Vagina (tissue), 2 donors: ENCODE measurements at regions not wholly inside any gene's neighbourhood (a gene's known extent, or its start where the extent isn't known, plus 50 kb on each side); places are given as distances from the start of the nearest gene placed in this dataset.

ENCODE experiments used
- POLR2A ChIP-seq, 2 donors: fragments of 450-650 bp; IDR thresholded peaks; one replicate each; pipeline ENCODE4 v1.6.1; 2017; ENCODE audit warnings: antibody characterized with exemption in 2 of 2, mild to moderate bottlenecking in 2 of 2, moderate library complexity in 2 of 2
- TF ChIP-seq, protein P1 (sequence below), 3 experiments: fragments of 450-650 bp in 2 of 3; fragments of 200-600 bp in 1 of 3; sonication (generic) in 1 of 3; IDR thresholded peaks; one replicate each; pipeline ENCODE4 v1.5.1; 2017 to 2019; ENCODE audit warnings: antibody characterized with exemption in 3 of 3, mild to moderate bottlenecking in 2 of 3, moderate library complexity in 2 of 3

DNA sequence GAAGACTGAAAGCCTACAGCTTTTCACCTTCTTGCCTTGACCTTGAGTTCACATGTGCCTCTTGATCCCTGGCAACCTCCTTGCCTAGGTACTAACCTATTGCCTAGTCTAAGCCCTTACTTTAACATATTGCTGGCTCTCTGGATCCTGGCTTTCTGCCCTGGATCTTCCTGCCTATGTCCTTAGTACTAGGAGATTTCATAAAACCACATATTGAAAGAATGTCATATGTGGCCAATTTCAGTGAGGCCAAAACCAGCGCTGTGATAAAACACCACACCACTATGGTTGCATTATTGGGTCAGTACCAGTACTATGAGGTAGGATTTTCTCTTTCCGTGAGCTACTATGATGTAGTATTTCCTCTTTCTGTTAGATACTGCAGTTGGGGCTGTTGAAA is 80.4 kb downstream of the CT47B1 start:
- TF ChIP-seq, protein P1, sequence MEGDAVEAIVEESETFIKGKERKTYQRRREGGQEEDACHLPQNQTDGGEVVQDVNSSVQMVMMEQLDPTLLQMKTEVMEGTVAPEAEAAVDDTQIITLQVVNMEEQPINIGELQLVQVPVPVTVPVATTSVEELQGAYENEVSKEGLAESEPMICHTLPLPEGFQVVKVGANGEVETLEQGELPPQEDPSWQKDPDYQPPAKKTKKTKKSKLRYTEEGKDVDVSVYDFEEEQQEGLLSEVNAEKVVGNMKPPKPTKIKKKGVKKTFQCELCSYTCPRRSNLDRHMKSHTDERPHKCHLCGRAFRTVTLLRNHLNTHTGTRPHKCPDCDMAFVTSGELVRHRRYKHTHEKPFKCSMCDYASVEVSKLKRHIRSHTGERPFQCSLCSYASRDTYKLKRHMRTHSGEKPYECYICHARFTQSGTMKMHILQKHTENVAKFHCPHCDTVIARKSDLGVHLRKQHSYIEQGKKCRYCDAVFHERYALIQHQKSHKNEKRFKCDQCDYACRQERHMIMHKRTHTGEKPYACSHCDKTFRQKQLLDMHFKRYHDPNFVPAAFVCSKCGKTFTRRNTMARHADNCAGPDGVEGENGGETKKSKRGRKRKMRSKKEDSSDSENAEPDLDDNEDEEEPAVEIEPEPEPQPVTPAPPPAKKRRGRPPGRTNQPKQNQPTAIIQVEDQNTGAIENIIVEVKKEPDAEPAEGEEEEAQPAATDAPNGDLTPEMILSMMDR (IDR thresholded peaks at IDR 0.05) = no peak
- no peak for TF ChIP-seq POLR2A (IDR thresholded peaks at IDR 0.05)
